Right lobe of liver (tissue), 4 donors: ENCODE measurements at regions not wholly inside any gene's neighbourhood (a gene's known extent, or its start where the extent isn't known, plus 50 kb on each side); places are given as distances from the start of the nearest gene placed in this dataset.

Experiments used
- POLR2A ChIP-seq: fragments of 450-650 bp; IDR thresholded peaks from one replicate; pipeline ENCODE4 v1.6.1; 2017; ENCODE audit warnings: antibody characterized with exemption, mild to moderate bottlenecking
- TF ChIP-seq, protein P1 (sequence below), 4 donors: fragments of 200-600 bp in 3 of 4; fragments of 450-650 bp in 1 of 4; IDR thresholded peaks; one replicate each; pipeline versions ENCODE4 v1.5.1 to v1.8.0; 2016 to 2022; ENCODE audit warnings: antibody characterized with exemption in 4 of 4, mild to moderate bottlenecking in 2 of 4
- donor health status: DM: no; HTN: no; CAD: no.
- donor health status: DM: no; HTN: no; CAD: no.
- donor health status: DM: no; HTN: yes; CAD: no.

DNA sequence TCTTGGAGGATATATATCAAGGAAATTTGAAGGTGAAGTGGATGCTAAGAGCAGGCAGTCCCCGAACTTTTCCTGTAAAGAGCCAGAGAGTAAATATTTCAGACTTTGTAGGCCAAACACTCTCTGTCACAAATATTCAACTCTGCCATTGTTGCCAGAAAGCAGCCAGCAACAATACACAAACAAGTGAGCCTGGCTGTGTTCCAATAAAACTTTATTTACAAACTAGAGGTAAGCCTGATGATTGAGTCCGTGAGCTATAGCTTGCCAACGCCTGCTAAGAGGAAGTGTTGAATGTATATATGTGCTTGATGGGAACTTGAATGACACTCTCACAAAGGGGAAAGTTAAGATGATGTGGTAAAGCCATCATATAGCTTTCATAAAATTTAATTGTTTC is 166.0 kb upstream of the PLN start:
- TF ChIP-seq, protein P1, sequence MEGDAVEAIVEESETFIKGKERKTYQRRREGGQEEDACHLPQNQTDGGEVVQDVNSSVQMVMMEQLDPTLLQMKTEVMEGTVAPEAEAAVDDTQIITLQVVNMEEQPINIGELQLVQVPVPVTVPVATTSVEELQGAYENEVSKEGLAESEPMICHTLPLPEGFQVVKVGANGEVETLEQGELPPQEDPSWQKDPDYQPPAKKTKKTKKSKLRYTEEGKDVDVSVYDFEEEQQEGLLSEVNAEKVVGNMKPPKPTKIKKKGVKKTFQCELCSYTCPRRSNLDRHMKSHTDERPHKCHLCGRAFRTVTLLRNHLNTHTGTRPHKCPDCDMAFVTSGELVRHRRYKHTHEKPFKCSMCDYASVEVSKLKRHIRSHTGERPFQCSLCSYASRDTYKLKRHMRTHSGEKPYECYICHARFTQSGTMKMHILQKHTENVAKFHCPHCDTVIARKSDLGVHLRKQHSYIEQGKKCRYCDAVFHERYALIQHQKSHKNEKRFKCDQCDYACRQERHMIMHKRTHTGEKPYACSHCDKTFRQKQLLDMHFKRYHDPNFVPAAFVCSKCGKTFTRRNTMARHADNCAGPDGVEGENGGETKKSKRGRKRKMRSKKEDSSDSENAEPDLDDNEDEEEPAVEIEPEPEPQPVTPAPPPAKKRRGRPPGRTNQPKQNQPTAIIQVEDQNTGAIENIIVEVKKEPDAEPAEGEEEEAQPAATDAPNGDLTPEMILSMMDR (IDR thresholded peaks at IDR 0.05), result no peak
- no peak for TF ChIP-seq POLR2A
